ENCODE measurements at regions not wholly inside any gene's neighbourhood (a gene's known extent, or its start where the extent isn't known, plus 50 kb on each side); places are given as distances from the start of the nearest gene placed in this dataset.

- no peaks in the 10 kb centered on the region for H3K36me3 ChIP-seq (ENCODE audit: insufficient read depth, low read length)
- no peaks in the 10 kb centered on the region for H3K4me1 ChIP-seq (ENCODE audit: insufficient read depth, low read length, poor library complexity, severe bottlenecking)
- no peak for TF ChIP-seq EZH2phosphoT487 (IDR thresholded peaks at IDR 0.05; ENCODE audit: borderline replicate concordance, low read depth, low read length)
- TF ChIP-seq CTCF (conservative IDR thresholded peaks at IDR 0.05; ENCODE audit: low read length), result no peak
- no peaks in the 10 kb centered on the region for H3K79me2 ChIP-seq (ENCODE audit: insufficient read depth, low read depth, low read length)
- no peak for DNase-seq (ENCODE audit: low spot score)
- H3K4me3 ChIP-seq (ENCODE audit: low read depth, low read length, poor library complexity, severe bottlenecking), result no peak overlapping the region
- no TSS peak for BruUV-seq (replicated peaks)
- POLR2A ChIA-PET, result no interaction called here
- intact Hi-C loops (cut with micrococcal nuclease; ENCODE audit: unreplicated experiment), result no loop called here
- H3K9me2 ChIP-seq (ENCODE audit: insufficient read depth, low read length), result no peaks in the 10 kb centered on the region
- H3K9me3 ChIP-seq (ENCODE audit: low read length), result no peaks in the 10 kb centered on the region
- no peak overlapping the region for H3K4me2 ChIP-seq (ENCODE audit: low read length)
- no peak overlapping the region for H2AFZ ChIP-seq (ENCODE audit: low read length)
- CTCF ChIA-PET (ENCODE audit: unreplicated experiment), result no interaction called here
- no peak overlapping the region for H3K27ac ChIP-seq (ENCODE audit: low read depth, low read length, poor library complexity, severe bottlenecking)
- H4K20me1 ChIP-seq (ENCODE audit: insufficient read depth, low read length), result no peaks in the 10 kb centered on the region
These were observed 102.4 kb upstream of the ZDHHC15 start for GRCh38 chrX:75625232-75625631.

GRCh38 chrX:75623535-75623934 lies 100.7 kb upstream of the ZDHHC15 start:
- Histone ChIP-seq H3K79me2 (ENCODE audit: insufficient read depth, low read depth, low read length) (no peaks in the 10 kb centered on the region), H3K27ac (ENCODE audit: low read depth, low read length, poor library complexity, severe bottlenecking) (no peak overlapping the region), H2AFZ (ENCODE audit: low read length) (no peak overlapping the region), H3K9me3 (ENCODE audit: low read length) (no peaks in the 10 kb centered on the region), H3K4me1 (ENCODE audit: insufficient read depth, low read length, poor library complexity, severe bottlenecking) (no peaks in the 10 kb centered on the region), H4K20me1 (ENCODE audit: insufficient read depth, low read length) (no peaks in the 10 kb centered on the region), H3K4me2 (ENCODE audit: low read length) (no peak overlapping the region), H3K9me2 (ENCODE audit: insufficient read depth, low read length) (no peaks in the 10 kb centered on the region), H3K36me3 (ENCODE audit: insufficient read depth, low read length) (no peaks in the 10 kb centered on the region), H3K4me3 (ENCODE audit: low read depth, low read length, poor library complexity, severe bottlenecking) (no peak overlapping the region)
- intact Hi-C loops (cut with micrococcal nuclease; ENCODE audit: unreplicated experiment), result no loop called here
- POLR2A ChIA-PET, result no interaction called here
- CTCF ChIA-PET (ENCODE audit: unreplicated experiment), result no interaction called here
- BruUV-seq (replicated peaks), result no TSS peak
- DNase-seq (ENCODE audit: low spot score), result no peak
- TF ChIP-seq CTCF (conservative IDR thresholded peaks at IDR 0.05; ENCODE audit: low read length) (0 out of 2 replicates have a peak, but pooled peaks have one; percentile 13), EZH2phosphoT487 (IDR thresholded peaks at IDR 0.05; ENCODE audit: borderline replicate concordance, low read depth, low read length) (no peak)

GRCh38 chrX:75609406-75609805 lies 86.6 kb upstream of the ZDHHC15 start:
- Histone ChIP-seq H3K79me2 (ENCODE audit: insufficient read depth, low read depth, low read length) (no peaks in the 10 kb centered on the region), H3K4me1 (ENCODE audit: insufficient read depth, low read length, poor library complexity, severe bottlenecking) (no peaks in the 10 kb centered on the region), H3K4me2 (ENCODE audit: low read length) (no peak overlapping the region), H3K9me3 (ENCODE audit: low read length) (no peaks in the 10 kb centered on the region), H3K9me2 (ENCODE audit: insufficient read depth, low read length) (no peaks in the 10 kb centered on the region), H4K20me1 (ENCODE audit: insufficient read depth, low read length) (no peaks in the 10 kb centered on the region), H3K4me3 (ENCODE audit: low read depth, low read length, poor library complexity, severe bottlenecking) (no peak overlapping the region), H3K27ac (ENCODE audit: low read depth, low read length, poor library complexity, severe bottlenecking) (no peak overlapping the region), H2AFZ (ENCODE audit: low read length) (no peak overlapping the region), H3K36me3 (ENCODE audit: insufficient read depth, low read length) (no peaks in the 10 kb centered on the region)
- intact Hi-C loops (cut with micrococcal nuclease; ENCODE audit: unreplicated experiment), result loop anchor here (10.0 kb wide), 1 partner anchor 575 kb away; no protein-coding TSS in a partner anchor
- TF ChIP-seq EZH2phosphoT487 (IDR thresholded peaks at IDR 0.05; ENCODE audit: borderline replicate concordance, low read depth, low read length), result no peak
- DNase-seq (ENCODE audit: low spot score), result no peak
- ChIA-PET CTCF (ENCODE audit: unreplicated experiment) (no interaction called here), POLR2A (no interaction called here)
- BruUV-seq (replicated peaks), result no TSS peak
